HG02970 (cell line): ENCODE measurements at regions not wholly inside any gene's neighbourhood (a gene's known extent, or its start where the extent isn't known, plus 50 kb on each side); places are given as distances from the start of the nearest gene placed in this dataset.
"Not testable (repeated sequence)": the region's sequence is repeated elsewhere in the genome, so short reads cannot be mapped to it uniquely, and the experiment has no call there.

ENCODE experiments used
- ATAC-seq: cut with Tn5 transposase; IDR thresholded peaks from one replicate; pipeline ENCODE4 v1.9.1; 2021; ENCODE audit warnings: mild to moderate bottlenecking, moderate library complexity, moderate number of reproducible peaks; ENCODE audit not compliant: unreplicated experiment, low FRiP score

DNA sequence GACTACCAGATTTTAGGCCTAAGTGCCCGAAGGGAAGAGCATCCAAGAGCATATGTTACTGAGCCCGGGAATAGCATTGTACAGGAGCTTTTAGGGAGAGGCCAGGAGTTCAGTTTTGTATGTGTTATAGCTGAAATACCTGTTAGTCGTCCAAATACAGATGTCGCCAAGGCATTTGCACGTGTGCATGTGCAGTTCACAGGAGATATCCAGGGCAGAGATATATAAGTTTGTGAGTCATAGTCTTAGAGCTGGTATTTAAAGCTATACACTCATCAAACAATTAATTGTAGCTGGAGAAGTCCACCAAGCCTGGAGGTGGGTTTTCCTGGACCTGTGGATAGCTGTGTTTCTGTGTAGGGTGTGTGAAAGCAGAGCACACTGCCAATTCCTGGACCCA lies 394.0 kb upstream of the FZD8 start:
- ATAC-seq = no peak

- no peak for ATAC-seq
Observed at GRCh38 chr10:36033808-36034207, 391.7 kb upstream of the FZD8 start.

- no peak for ATAC-seq
Observed at GRCh38 chr10:36030516-36030915, 388.4 kb upstream of the FZD8 start.

DNA sequence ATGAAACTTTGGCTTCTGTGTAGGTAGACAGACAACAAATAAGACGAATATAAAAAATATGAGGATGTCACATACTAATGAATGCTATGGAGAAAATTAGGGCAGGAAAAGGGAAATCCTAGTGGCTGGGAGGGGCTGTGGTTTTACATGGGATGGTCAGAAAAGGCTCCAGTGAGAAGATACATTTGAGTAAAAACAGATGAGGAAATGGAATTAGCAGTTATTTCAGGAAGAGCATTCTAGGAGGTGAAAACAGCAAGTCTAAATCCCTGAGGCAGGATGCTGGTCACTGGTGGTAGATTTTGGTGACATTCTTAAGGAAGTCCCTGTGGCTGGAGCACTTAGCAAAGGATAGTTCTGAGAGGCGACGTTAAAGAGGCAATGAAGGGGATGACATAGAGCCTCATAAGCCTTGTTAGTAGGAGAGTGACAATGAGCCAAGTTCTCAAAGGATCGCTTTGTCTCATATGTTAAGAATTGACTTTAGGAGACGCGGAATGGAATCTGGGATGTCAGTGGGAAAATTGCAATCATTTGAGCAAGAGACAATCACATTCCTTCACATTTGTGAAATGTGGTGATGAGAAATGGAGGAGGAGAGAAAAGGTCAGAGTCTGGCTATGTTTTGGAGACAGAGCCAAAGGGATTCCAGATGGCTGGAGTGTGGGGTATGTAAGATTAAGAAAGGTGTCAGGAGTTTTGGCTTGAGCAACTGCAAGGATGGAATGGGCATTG lies 384.7 kb upstream of the FZD8 start:
- no peak for ATAC-seq

GRCh38 chr10:36026081-36026480 lies 384.0 kb upstream of the FZD8 start:
- ATAC-seq = no peak

GRCh38 chr10:36023939-36024338 lies 381.8 kb upstream of the FZD8 start:
- ATAC-seq = no peak

DNA sequence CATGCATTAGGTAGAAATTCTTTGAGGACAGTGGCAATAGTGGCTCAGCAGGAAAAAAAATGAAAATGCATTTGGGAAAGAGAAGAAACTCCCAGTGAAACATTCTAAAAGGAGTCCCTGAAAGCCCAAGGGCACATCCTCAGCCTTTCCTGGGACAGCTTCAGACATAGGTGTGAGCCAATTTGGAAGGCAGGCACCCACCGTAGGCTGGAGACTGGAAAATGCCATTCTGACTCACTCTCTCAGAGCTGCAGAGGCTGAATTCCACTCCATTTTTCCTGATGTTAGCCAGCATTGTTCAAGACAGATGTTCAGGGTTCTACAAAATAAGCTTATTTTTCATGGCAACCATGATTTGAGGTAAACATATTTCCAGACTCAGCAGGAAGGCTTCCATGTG lies 379.0 kb upstream of the FZD8 start:
- ATAC-seq = no peak

GRCh38 chr10:36019749-36020148 lies 377.7 kb upstream of the FZD8 start:
- ATAC-seq = no peak

DNA sequence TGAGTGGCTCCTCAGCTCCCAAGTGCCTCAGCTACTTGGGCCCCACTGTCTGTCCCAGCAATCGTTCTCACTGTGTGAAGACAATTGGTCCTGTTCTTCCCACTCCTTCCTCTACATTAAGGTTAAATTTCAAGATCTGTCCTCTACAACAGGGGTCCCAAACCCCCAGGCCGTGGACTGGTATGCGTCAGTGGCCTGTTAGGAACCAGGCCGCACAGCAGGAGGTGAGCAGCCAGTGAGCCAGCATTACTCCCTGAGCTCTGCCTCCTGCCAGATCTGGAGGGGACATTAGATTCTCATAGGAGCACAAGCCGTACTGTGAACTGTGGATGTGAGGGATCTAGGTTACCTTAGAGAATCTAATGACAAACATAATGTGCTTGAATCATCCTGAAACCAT lies 376.9 kb upstream of the FZD8 start:
- no peak for ATAC-seq

GRCh38 chr10:36017137-36017536 lies 375.0 kb upstream of the FZD8 start:
- ATAC-seq = no peak

GRCh38 chr10:36007369-36007768 lies 365.3 kb upstream of the FZD8 start:
- ATAC-seq = no peak

DNA sequence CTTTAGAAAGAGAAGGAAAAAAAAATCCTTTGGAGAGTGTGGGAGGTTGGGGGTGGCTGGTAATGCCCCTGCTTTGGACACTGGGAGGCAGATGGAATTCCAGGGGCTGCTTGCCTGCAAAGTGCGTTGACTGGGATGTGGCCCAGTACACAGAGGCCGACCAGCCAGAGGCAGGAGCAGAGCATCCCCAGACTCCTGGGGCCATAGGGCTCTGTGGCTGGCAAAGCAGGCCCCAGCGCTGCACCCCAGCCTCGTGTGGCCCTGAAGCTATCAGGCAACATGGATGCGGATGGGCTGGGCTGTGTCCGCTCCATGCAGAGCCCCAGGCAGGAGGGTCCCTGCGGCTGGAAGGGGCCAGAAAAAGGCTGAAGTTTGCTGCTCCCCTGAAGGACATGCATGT lies 361.6 kb upstream of the FZD8 start:
- no peak for ATAC-seq

- ATAC-seq = no peak
Observed at GRCh38 chr10:36003031-36003600, 361.0 kb upstream of the FZD8 start.

DNA sequence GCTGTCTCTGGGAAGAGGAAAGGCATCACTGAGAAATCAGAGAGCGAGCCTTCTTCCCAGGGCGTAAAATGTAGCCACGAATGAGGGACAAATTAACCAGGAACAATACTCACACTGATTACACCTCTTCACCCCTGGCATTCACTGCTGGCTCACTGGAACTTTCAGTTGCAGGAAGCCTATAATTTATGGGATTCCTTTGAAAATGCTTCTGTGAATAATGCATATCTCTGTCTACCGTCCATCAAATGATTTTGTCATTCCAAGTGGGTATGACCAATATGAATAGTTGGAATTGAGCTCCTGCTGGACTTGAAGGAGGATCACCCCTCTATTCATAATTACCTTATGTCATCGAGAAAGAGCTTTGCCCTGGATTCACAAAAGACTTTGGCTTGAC lies 360.3 kb upstream of the FZD8 start:
- ATAC-seq = no peak

DNA sequence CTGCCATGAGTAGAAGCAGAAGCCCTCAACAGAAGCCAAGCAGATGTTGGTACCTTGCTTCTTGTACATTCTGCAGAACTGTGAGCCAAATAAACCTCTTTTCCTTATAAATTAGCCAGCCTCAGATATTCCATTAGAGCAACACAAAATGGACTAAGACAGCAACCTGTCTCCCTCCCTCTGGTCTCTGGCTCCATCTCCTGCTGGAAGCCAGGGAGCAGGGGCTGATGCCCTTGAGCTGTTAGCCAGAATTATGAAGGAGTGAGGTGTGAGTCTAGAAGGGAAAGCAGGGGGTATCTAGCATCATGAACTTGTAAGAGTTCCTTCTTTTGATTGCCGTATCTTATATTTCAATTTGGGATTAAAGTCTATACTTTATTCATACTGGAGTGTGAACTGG lies 358.7 kb upstream of the FZD8 start:
- not testable (repeated sequence) for ATAC-seq

GRCh38 chr10:35998026-35998425 lies 355.9 kb upstream of the FZD8 start:
- ATAC-seq = no peak

DNA sequence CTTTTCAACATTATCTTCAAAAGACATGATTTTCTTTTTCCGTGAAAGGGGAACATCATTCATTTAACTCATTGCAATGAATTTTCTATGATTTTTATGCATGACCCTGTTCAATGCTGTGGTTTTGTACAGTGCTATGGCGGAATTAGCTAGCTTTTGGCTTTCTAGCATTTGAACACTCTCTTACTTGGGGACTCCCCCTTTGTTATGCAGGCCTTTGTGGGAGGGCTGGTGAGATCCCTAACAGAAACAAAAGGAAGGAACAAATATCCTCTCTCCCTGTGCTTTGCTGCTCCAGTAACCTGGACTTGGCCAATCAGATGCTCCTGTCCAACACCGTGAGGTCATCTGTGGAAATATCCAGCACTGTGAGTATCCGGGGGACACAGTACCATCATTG lies 353.4 kb upstream of the FZD8 start:
- ATAC-seq = no peak

DNA sequence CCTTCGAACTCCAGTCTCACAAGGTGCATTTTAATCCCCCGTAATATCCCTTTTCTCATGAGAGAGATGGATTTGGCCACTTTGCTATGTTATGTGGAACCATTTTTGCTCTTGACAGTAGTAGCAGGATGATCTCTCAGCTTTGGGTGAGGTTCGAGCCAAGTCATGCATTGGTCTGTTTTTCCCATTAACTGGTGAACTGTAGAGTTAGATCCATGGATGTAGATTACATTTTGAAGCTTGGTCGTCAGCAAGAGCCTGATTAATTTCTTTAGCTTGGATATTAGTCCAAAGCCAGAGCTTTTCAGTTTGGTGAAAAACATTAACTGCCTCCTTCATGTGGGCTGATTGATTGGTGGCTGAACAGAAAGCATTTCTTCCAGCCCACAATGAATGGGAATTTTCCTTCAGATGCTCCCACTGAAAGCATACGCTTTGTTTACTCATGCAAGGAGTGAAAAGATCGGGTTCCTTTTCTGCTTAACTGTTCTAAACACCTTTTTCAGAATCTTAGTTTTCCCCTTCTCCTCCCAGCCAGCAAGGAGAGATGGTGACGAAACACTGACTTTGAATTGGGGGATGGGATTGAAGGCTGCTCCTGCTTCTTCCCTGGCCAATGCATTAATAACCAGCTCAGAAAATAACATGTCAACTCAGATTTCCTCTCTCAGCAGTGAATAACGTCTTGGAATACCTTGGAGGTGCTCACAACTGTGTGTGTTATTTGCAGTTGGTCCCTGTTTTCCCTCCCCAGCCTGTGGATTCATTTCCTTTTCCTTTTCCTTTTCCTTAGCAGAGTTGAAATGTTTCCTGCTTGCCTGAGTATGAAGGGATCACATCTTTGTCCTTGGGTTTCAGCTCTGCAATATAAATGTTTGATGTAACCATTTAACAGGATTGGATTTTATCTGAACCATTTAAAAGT lies 351.8 kb upstream of the FZD8 start:
- no peak for ATAC-seq

DNA sequence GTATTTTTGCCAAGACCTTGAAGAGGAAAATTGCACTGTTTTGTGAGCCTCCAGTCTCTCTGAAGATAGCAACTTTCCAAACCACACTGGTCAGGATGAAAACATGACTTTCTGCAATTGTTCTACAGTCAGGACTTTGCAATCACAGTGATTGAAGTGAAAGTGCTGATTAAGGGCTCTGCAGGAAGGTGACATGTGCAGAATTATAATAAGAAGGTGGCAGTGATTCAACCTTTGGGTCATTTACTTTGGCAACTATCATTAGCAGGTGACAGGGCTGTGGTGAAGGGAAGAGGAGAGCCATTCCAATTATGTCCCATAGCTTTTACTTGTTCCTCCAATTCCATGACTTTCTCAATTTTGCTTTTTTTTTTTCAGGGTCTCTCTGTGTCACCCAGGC lies 350.0 kb upstream of the FZD8 start:
- ATAC-seq = no peak

- ATAC-seq = no peak
Observed at GRCh38 chr10:35986756-35987502, 344.8 kb upstream of the FZD8 start.

GRCh38 chr10:35979116-35979515 lies 337.0 kb upstream of the FZD8 start:
- ATAC-seq = no peak
